GM20000 (cell line): ENCODE measurements at regions not wholly inside any gene's neighbourhood (a gene's known extent, or its start where the extent isn't known, plus 50 kb on each side); places are given as distances from the start of the nearest gene placed in this dataset.
"Not testable (repeated sequence)": the region's sequence is repeated elsewhere in the genome, so short reads cannot be mapped to it uniquely, and the experiment has no call there.

ENCODE experiments used
- DNase-seq: peaks from one replicate; pipeline ENCODE4 v3.0.0; 2012; ENCODE audit warnings: low spot score
- CTCF ChIP-seq: IDR thresholded peaks from 2 replicates; pipeline ENCODE4 v1.5.1; 2012; ENCODE audit warnings: mild to moderate bottlenecking, control low read depth; ENCODE audit errors: extremely low read depth, missing control alignments

DNA sequence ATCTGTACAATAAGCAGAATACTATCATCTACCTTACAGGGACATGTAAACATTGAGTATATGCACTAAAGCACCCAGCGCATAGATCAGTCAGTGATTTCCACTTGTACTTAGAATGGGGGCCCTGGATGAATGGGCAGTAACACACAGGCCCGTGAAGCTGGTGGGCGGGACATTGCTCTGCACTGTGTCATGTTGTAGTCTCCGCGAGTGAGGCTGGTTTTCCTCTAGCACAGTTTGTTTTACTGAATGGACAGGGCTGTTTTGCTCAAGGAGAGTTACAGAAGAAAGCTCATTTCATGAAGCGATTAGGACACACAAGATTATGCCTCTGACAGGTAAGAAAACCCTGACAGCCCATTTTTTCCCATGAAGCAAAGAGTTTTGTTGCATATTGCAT, 86.4 kb upstream of the SOX21 start:
- TF ChIP-seq CTCF, result no peak
- no peak for DNase-seq

DNA sequence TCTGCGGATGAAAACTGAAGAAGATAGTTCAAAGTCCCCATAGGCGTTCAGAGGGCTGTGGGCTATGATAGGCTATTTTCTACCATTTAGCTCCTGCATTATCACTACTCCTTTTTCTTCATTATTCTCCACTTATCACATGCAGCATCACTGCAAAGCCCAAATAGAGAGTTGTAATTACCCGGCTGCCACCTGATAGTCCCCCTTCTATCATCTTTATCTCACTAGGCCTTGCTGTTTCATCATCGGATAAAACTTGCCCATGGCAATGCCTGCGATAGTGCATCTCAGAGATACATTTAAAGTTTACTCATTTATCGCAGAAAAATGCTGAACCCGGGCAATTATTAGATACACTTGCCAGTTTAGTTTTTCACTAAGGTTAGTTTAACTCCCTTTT, 82.9 kb upstream of the SOX21 start:
- TF ChIP-seq CTCF, result no peak
- DNase-seq, result no peak

DNA sequence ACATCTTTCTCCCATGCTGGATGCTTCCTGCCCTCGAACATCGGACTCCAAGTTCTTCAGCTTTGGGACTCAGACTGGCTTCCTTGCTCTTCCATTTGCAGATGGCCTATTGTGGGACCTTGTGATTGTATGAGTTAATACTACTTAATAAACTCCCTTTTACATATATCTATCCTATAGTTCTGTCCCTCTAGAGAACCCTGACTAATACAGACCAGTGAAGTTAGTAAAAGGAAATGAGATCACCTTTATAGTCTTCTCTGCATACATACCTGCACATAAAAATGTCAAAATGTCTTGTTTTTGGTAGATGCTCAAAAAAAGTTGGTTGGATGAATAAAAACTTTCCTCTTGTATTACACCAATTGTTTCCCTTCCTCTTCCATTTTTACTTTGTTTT, 73.9 kb upstream of the SOX21 start:
- DNase-seq, result not testable (repeated sequence)

- no peak for DNase-seq
Measured at GRCh38 chr13:94784066-94784465, 71.7 kb upstream of the SOX21 start.

DNA sequence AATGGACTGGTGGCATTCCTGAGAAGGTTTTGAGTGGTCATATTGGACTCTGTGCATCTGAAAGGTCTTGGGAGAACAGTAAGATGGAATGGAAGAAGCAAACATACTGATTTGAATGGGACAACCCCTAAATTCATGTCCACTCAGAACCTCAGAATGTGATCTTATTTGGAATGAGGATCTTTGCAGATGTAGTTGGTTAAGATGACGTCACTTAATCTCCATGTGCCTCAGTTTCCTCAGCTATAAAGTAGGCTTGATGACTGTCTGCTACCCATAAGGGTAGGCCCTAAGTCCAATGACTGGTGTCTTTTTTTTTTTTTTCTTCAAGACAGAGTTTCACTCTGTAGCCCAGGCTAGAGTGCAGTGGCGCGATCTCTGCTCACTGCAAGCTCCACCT, 71.1 kb upstream of the SOX21 start:
- TF ChIP-seq CTCF, result no peak
- DNase-seq, result no peak

More at GRCh38 chr13:94784066-94784465, 71.7 kb upstream of the SOX21 start:
- TF ChIP-seq CTCF, result no peak

DNA sequence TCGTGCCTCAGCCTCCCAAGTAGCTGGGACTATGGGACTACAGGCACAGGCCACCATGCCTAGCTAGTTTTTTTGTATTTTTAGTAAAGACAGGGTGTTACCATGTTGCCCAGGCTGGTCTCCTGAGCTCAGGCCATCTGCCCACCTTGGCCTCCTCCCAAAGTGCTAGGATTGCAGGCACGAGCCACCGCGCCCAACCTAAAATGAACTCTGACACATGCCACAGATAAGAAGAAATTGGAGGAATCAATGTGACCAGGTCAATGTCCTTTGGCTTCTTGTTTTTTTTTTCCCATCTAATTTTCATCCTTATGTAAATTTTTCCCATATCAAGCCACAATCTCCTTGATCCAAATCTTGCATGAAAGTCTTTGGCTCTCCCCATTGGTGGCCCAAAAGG, 68.1 kb upstream of the SOX21 start:
- no peak for TF ChIP-seq CTCF
- no peak for DNase-seq

DNA sequence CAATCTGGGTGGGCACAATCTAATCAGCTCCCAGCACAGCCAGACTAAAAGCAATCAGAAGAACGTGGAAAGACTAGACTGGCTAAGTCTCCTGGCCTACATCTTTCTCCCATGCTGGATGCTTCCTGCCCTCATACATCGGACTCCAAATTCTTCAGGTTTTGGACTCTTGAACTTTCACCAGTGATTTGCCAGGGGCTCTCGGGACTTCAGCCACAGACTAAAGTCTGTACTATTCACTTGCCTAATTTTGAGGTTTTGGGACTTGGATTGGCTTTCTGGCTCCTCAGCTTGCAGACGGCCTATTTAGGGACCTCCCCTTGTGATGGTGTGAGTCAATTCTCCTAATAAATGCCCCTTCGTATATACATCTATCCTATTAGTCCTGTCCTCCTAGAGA, 66.6 kb upstream of the SOX21 start:
- no peak for DNase-seq
- no peak for TF ChIP-seq CTCF

DNA sequence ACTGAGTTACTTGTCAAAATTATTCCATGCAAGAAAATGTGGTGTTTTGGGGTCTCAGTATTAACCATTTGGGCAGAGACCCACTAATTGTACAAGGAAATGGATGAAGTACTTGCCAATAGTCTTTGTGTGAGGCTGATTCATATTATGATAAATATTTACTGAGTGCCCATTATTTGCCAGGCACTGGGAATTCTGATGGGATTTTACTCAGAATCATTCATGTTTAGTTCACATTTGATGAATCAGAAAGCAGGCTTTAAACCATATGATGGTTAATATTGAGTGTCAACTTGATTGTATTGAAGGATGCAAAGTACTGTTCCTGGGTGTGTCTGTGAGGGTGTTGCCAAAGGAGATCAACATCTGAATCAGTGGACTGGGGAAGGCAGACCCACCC, 66.2 kb upstream of the SOX21 start:
- no peak for TF ChIP-seq CTCF
- no peak for DNase-seq
